SK-N-SH (cell line): ENCODE measurements at regions not wholly inside any gene's neighbourhood (a gene's known extent, or its start where the extent isn't known, plus 50 kb on each side); places are given as distances from the start of the nearest gene placed in this dataset.

Experiments
- CTCF ChIA-PET: fragments of 300-600, 350-600 bp; formaldehyde crosslinking; extraction: SDS; loops from one replicate; lab custom pipeline; 2021; lab: Yijun Ruan, JAX
- POLR2A ChIA-PET: fragments of 350-600 bp; sonication (Branson Sonifier 250); formaldehyde crosslinking; extraction: SDS; loops from one replicate; lab custom pipeline; 2020; ENCODE audit warnings: antibody characterized with exemption, inconsistent platforms; lab: Yijun Ruan, JAX
- DNase-seq: peaks from one replicate; pipeline ENCODE4 v3.0.0; 2012
- H2AFZ ChIP-seq: fragments of 200-600 bp; sonication (generic); 2 replicates; pipeline ENCODE4 v1.8.1; 2016; ENCODE audit warnings: antibody characterized with exemption, mild to moderate bottlenecking, low read depth
- H3F3A ChIP-seq: fragments of 200-600 bp; sonication (generic); replicated peaks from 2 replicates; pipeline ENCODE3; 2016; ENCODE audit warnings: antibody characterized with exemption, mild to moderate bottlenecking; ENCODE audit not compliant: insufficient read depth
- H3K27ac ChIP-seq, 2 experiments: fragments of 200-500 bp in 1 of 2; fragments of 200-600 bp in 1 of 2; sonication (Bioruptor generic) in 1 of 2; sonication (generic), shearing (Covaris generic) in 1 of 2; 2 replicates each; pipeline versions ENCODE4 v1.5.1 to v1.6.1; 2014 to 2016; ENCODE audit warnings: low read depth in 2 of 2, inconsistent platforms in 1 of 2, low read length in 1 of 2, mild to moderate bottlenecking in 1 of 2, mixed read lengths in 1 of 2
- H3K27me3 ChIP-seq: fragments of 200-600 bp; sonication (generic), shearing (Covaris generic); 2 replicates; pipeline ENCODE4 v1.6.1; 2016; ENCODE audit warnings: mixed run types; ENCODE audit not compliant: insufficient read depth
- H3K36me3 ChIP-seq, 2 experiments: fragments of 200-500 bp in 1 of 2; fragments of 200-600 bp in 1 of 2; sonication (Bioruptor generic) in 1 of 2; sonication (generic) in 1 of 2; replicated peaks in 1 of 2; 2 replicates each; pipeline versions ENCODE3 to v1.5.1; 2014 to 2016; ENCODE audit warnings: low read length in 1 of 2, mild to moderate bottlenecking in 1 of 2; ENCODE audit not compliant: insufficient read depth in 2 of 2, control insufficient read depth in 1 of 2
- H3K4me1 ChIP-seq, 2 experiments: fragments of 200-500 bp in 1 of 2; fragments of 200-600 bp in 1 of 2; sonication (Bioruptor generic) in 1 of 2; sonication (generic), shearing (Covaris generic) in 1 of 2; 2 replicates each; pipeline versions ENCODE4 v1.5.1 to v1.6.1; 2014 to 2016; ENCODE audit warnings: low read depth in 1 of 2, low read length in 1 of 2, mixed run types in 1 of 2; ENCODE audit not compliant: insufficient read depth in 2 of 2, control insufficient read depth in 1 of 2
- H3K4me2 ChIP-seq: fragments of 200-600 bp; sonication (generic), shearing (Covaris generic); 2 replicates; pipeline ENCODE4 v1.6.1; 2017; ENCODE audit warnings: mixed run types
- H3K4me3 ChIP-seq, 2 experiments: fragments of 200-500 bp in 1 of 2; fragments of 200-600 bp in 1 of 2; sonication (Bioruptor generic) in 1 of 2; sonication (generic), shearing (Covaris generic) in 1 of 2; 2 replicates each; pipeline versions ENCODE4 v1.5.1 to v1.8.1; 2014 to 2016; ENCODE audit warnings: low read depth in 2 of 2, inconsistent platforms in 1 of 2, low read length in 1 of 2, mild to moderate bottlenecking in 1 of 2, mixed read lengths in 1 of 2, moderate library complexity in 1 of 2
- H3K79me2 ChIP-seq: fragments of 200-600 bp; sonication (generic); 2 replicates; pipeline ENCODE4 v1.8.1; 2017; ENCODE audit warnings: mild to moderate bottlenecking; ENCODE audit not compliant: insufficient read depth
- H3K9ac ChIP-seq: fragments of 200-600 bp; sonication (generic); 2 replicates; pipeline ENCODE4 v1.6.1; 2017; ENCODE audit warnings: mixed run types
- H3K9me2 ChIP-seq: fragments of 200-600 bp; sonication (generic); 2 replicates; pipeline ENCODE4 v1.6.1; 2017; ENCODE audit warnings: mixed run types
- H3K9me3 ChIP-seq: fragments of 200-600 bp; sonication (generic); 2 replicates; pipeline ENCODE4 v1.6.1; 2017; ENCODE audit warnings: mixed run types, mild to moderate bottlenecking, moderate library complexity
- H4K20me1 ChIP-seq: fragments of 200-600 bp; sonication (generic); 2 replicates; pipeline ENCODE4 v1.6.1; 2017; ENCODE audit warnings: mild to moderate bottlenecking, mixed run types; ENCODE audit not compliant: insufficient read depth
- CHD2 ChIP-seq: fragments of 150-350 bp; IDR thresholded peaks from 2 replicates; pipeline ENCODE4 v1.6.1; 2018; ENCODE audit warnings: low read length; ENCODE audit not compliant: partially characterized antibody
- FOXM1 ChIP-seq: IDR thresholded peaks from 2 replicates; pipeline ENCODE4 v1.4.0; 2012; ENCODE audit warnings: low read depth, mild to moderate bottlenecking
- GABPA ChIP-seq: IDR thresholded peaks from 2 replicates; pipeline ENCODE4 v1.4.0; 2012; ENCODE audit warnings: low read depth, mild to moderate bottlenecking
- GATA2 ChIP-seq: sonication (generic); formaldehyde crosslinking; IDR thresholded peaks from 2 replicates; pipeline ENCODE4 v1.5.0; 2020; ENCODE audit warnings: mild to moderate bottlenecking, missing genetic modification reagents
- JUND ChIP-seq: IDR thresholded peaks from 2 replicates; pipeline ENCODE4 v1.4.0; 2012
- POLR2AphosphoS5 ChIP-seq: IDR thresholded peaks from 2 replicates; pipeline ENCODE4 v1.6.1; 2012; ENCODE audit warnings: low read depth, low read length
- RAD21 ChIP-seq: IDR thresholded peaks from 2 replicates; pipeline ENCODE4 v1.6.1; 2012; ENCODE audit warnings: mild to moderate bottlenecking, low read length
- RFX5 ChIP-seq: IDR thresholded peaks from 2 replicates; pipeline ENCODE4 v1.6.1; 2012; ENCODE audit warnings: mild to moderate bottlenecking, improper control_type of control experiment, low read length
- RXRA ChIP-seq: IDR thresholded peaks from 2 replicates; pipeline ENCODE4 v1.4.0; 2012; ENCODE audit warnings: low read depth, mild to moderate bottlenecking, borderline replicate concordance
- SIN3A ChIP-seq: IDR thresholded peaks from 2 replicates; pipeline ENCODE4 v1.6.1; 2012; ENCODE audit warnings: low read depth, mild to moderate bottlenecking, low read length, moderate library complexity, borderline replicate concordance
- SMC3 ChIP-seq: IDR thresholded peaks from 2 replicates; pipeline ENCODE4 v1.6.1; 2012; ENCODE audit warnings: low read depth, low read length, improper control_type of control experiment
- TAF1 ChIP-seq: IDR thresholded peaks from 2 replicates; pipeline ENCODE4 v1.6.1; 2012; ENCODE audit warnings: low read depth, mild to moderate bottlenecking, low read length, moderate library complexity, borderline replicate concordance
- TCF12 ChIP-seq: IDR thresholded peaks from 2 replicates; pipeline ENCODE4 v1.4.0; 2012
- YY1 ChIP-seq: IDR thresholded peaks from 2 replicates; pipeline ENCODE4 v1.4.0; 2012; ENCODE audit warnings: low read depth, mild to moderate bottlenecking
- TF ChIP-seq, protein P1 (sequence below): fragments of 150-350 bp; IDR thresholded peaks from 2 replicates; pipeline ENCODE4 v1.6.1; 2017; ENCODE audit warnings: antibody characterized with exemption, low read length, low read depth, borderline replicate concordance
- TF ChIP-seq, protein P2 (sequence below): IDR thresholded peaks from 2 replicates; pipeline ENCODE4; 2012
- TF ChIP-seq, protein P3 (sequence below): fragments of 150-350 bp; IDR thresholded peaks from 2 replicates; pipeline ENCODE4 v1.6.1; 2016; ENCODE audit warnings: mild to moderate bottlenecking, low read depth, low read length
- TF ChIP-seq, protein P4 (sequence below): IDR thresholded peaks from 2 replicates; pipeline ENCODE4 v1.4.0; 2012; ENCODE audit warnings: low read depth, borderline replicate concordance

DNA sequence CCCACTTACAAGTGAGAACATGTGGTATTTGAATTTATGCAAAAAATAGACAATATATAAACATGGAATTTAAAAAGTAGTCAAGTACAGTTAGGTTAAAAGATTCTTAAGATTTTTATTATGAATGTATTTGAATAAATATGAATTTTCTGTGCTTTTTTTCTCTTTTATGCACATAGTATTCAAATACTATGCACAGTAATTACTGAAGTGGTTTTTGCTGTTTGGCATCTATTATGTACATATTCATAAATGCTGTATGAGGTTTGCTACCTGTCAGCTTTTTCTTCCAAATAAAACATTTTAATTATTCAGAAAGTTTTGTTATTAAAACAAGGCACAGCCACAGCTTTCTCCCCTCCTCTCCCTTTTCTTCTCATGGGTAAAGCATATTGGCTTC is 1272.7 kb downstream of the NSUN3 start:
- Histone ChIP-seq H3K36me3 (no peaks in the 10 kb centered on the region), H4K20me1 (no peaks in the 10 kb centered on the region), H3K4me2 (no peak overlapping the region), H3K9me3 (no peaks in the 10 kb centered on the region), H3K9me2 (no peaks in the 10 kb centered on the region), H2AFZ (no peak overlapping the region), H3K9ac (no peak overlapping the region), H3K79me2 (no peaks in the 10 kb centered on the region), H3K27ac (no peak overlapping the region)
- no peak for TF ChIP-seq CHD2
- TF ChIP-seq GABPA = no peak
- no peak for TF ChIP-seq RFX5
- TF ChIP-seq, protein P1, sequence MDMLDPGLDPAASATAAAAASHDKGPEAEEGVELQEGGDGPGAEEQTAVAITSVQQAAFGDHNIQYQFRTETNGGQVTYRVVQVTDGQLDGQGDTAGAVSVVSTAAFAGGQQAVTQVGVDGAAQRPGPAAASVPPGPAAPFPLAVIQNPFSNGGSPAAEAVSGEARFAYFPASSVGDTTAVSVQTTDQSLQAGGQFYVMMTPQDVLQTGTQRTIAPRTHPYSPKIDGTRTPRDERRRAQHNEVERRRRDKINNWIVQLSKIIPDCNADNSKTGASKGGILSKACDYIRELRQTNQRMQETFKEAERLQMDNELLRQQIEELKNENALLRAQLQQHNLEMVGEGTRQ = no peak
- no peak for TF ChIP-seq FOXM1
- TF ChIP-seq, protein P2, sequence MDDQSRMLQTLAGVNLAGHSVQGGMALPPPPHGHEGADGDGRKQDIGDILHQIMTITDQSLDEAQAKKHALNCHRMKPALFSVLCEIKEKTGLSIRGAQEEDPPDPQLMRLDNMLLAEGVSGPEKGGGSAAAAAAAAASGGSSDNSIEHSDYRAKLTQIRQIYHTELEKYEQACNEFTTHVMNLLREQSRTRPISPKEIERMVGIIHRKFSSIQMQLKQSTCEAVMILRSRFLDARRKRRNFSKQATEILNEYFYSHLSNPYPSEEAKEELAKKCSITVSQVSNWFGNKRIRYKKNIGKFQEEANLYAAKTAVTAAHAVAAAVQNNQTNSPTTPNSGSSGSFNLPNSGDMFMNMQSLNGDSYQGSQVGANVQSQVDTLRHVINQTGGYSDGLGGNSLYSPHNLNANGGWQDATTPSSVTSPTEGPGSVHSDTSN = no peak
- no peak for TF ChIP-seq RAD21
- no peak for TF ChIP-seq GATA2
- no peak for TF ChIP-seq TAF1
- TF ChIP-seq SMC3 = no peak
- no peak for TF ChIP-seq YY1
- no peak for TF ChIP-seq JUND
- TF ChIP-seq, protein P3, sequence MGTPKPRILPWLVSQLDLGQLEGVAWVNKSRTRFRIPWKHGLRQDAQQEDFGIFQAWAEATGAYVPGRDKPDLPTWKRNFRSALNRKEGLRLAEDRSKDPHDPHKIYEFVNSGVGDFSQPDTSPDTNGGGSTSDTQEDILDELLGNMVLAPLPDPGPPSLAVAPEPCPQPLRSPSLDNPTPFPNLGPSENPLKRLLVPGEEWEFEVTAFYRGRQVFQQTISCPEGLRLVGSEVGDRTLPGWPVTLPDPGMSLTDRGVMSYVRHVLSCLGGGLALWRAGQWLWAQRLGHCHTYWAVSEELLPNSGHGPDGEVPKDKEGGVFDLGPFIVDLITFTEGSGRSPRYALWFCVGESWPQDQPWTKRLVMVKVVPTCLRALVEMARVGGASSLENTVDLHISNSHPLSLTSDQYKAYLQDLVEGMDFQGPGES = no peak
- no peak for TF ChIP-seq SIN3A
- TF ChIP-seq RXRA = no peak
- no peak for TF ChIP-seq TCF12
- no peak for TF ChIP-seq POLR2AphosphoS5
- TF ChIP-seq, protein P4, sequence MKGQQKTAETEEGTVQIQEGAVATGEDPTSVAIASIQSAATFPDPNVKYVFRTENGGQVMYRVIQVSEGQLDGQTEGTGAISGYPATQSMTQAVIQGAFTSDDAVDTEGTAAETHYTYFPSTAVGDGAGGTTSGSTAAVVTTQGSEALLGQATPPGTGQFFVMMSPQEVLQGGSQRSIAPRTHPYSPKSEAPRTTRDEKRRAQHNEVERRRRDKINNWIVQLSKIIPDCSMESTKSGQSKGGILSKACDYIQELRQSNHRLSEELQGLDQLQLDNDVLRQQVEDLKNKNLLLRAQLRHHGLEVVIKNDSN = no peak
- TF ChIP-seq, all 33 proteins: peak for 0
- no peak for DNase-seq
- Histone ChIP-seq H3K27me3 (no peaks in the 10 kb centered on the region), H3K4me3 (no peak overlapping the region), H3K4me1 (no peaks in the 10 kb centered on the region), H3F3A (no peaks in the 10 kb centered on the region)
- ChIA-PET POLR2A (no interaction called here), CTCF (interaction anchor here (0.6 kb wide), 1 partner anchor 21 kb away, joined by 3 read pairs; no protein-coding TSS in a partner anchor)
